ENCODE measurements at regions not wholly inside any gene's neighbourhood (a gene's known extent, or its start where the extent isn't known, plus 50 kb on each side); places are given as distances from the start of the nearest gene placed in this dataset.

GRCh38 chrX:131703646-131704045, 159.8 kb downstream of the OR13H1 start:
- DNase-seq (ENCODE audit: low read depth in 2 of 2), result no peak

GRCh38 chrX:131704136-131704695, 160.3 kb downstream of the OR13H1 start:
- DNase-seq (ENCODE audit: low read depth in 2 of 2), result peak in 1 of 2 donors; percentile 74

GRCh38 chrX:131709553-131709952, 165.7 kb downstream of the OR13H1 start:
- DNase-seq (ENCODE audit: low read depth in 2 of 2), result no peak

GRCh38 chrX:131711478-131711867, 167.6 kb downstream of the OR13H1 start:
- no peak for DNase-seq (ENCODE audit: low read depth in 2 of 2)

GRCh38 chrX:131723646-131724045, 179.8 kb downstream of the OR13H1 start:
- no peak for DNase-seq (ENCODE audit: low read depth in 2 of 2)

GRCh38 chrX:131724292-131724691, 180.4 kb downstream of the OR13H1 start:
- DNase-seq (ENCODE audit: low read depth in 2 of 2), result no peak

- no peak for DNase-seq (ENCODE audit: low read depth in 2 of 2)
These were observed 181.3 kb downstream of the OR13H1 start for GRCh38 chrX:131725001-131725654.

GRCh38 chrX:131727778-131728177, 183.9 kb downstream of the OR13H1 start:
- no peak for DNase-seq (ENCODE audit: low read depth in 2 of 2)

GRCh38 chrX:131728295-131729145, 184.6 kb downstream of the OR13H1 start:
- DNase-seq (ENCODE audit: low read depth in 2 of 2), result peak in 1 of 2 donors; percentile 55

GRCh38 chrX:131729295-131729694, 185.4 kb downstream of the OR13H1 start:
- no peak for DNase-seq (ENCODE audit: low read depth in 2 of 2)

- no peak for DNase-seq (ENCODE audit: low read depth in 2 of 2)
These were observed 190.7 kb downstream of the OR13H1 start for GRCh38 chrX:131734621-131735020.

- DNase-seq (ENCODE audit: low read depth in 2 of 2), result no peak
These were observed 191.3 kb downstream of the OR13H1 start for GRCh38 chrX:131735127-131735526.

GRCh38 chrX:131739823-131740222, 195.9 kb downstream of the OR13H1 start:
- no peak for DNase-seq (ENCODE audit: low read depth in 2 of 2)

- peak in 1 of 2 donors; percentile 48 for DNase-seq (ENCODE audit: low read depth in 2 of 2)
These were observed 197.3 kb downstream of the OR13H1 start for GRCh38 chrX:131741103-131741581.

GRCh38 chrX:131745942-131746489, 202.1 kb downstream of the OR13H1 start:
- no peak for DNase-seq (ENCODE audit: low read depth in 2 of 2)

GRCh38 chrX:131746491-131746968, 202.7 kb downstream of the OR13H1 start:
- peak in 1 of 2 donors; percentile 50 for DNase-seq (ENCODE audit: low read depth in 2 of 2)

- peak in 1 of 2 donors; percentile 48 for DNase-seq (ENCODE audit: low read depth in 2 of 2)
These were observed 203.3 kb downstream of the OR13H1 start for GRCh38 chrX:131747173-131747572.

- peak in 1 of 2 donors; percentile 45 for DNase-seq (ENCODE audit: low read depth in 2 of 2)
These were observed 208.8 kb downstream of the OR13H1 start for GRCh38 chrX:131752493-131753198.

- no peak for DNase-seq (ENCODE audit: low read depth in 2 of 2)
These were observed 218.9 kb downstream of the OR13H1 start for GRCh38 chrX:131762802-131763234.

- DNase-seq (ENCODE audit: low read depth in 2 of 2), result peak in 1 of 2 donors; percentile 57
These were observed 219.8 kb downstream of the OR13H1 start for GRCh38 chrX:131763674-131764073.

GRCh38 chrX:131764216-131764615, 220.3 kb downstream of the OR13H1 start:
- DNase-seq (ENCODE audit: low read depth in 2 of 2), result no peak

Measured in activated CD8-positive, alpha-beta memory T cell treated with anti-CD3 and anti-CD28 coated beads for 4 hours (primary cell).